ENCODE measurements at regions not wholly inside any gene's neighbourhood (a gene's known extent, or its start where the extent isn't known, plus 50 kb on each side); places are given as distances from the start of the nearest gene placed in this dataset.

- Histone ChIP-seq H3K4me3 (replicated peaks; ENCODE audit: low read depth, low read length) (no peak overlapping the region), H3K36me3 (ENCODE audit: control insufficient read depth, insufficient read depth, low read length) (no peaks in the 10 kb centered on the region), H3K27me3 (replicated peaks; ENCODE audit: control insufficient read depth, insufficient read depth, low read length) (no peaks in the 10 kb centered on the region)
- no peak for TF ChIP-seq CTCF (IDR thresholded peaks at IDR 0.05; ENCODE audit: insufficient read depth, low read length, poor library complexity, severe bottlenecking)
- DNase-seq (ENCODE audit: extremely low read depth, insufficient read length), result no peak
Measured at GRCh38 chr20:43804781-43805180, 78.0 kb upstream of the GTSF1L start.

- Histone ChIP-seq H3K36me3 (ENCODE audit: control insufficient read depth, insufficient read depth, low read length) (no peaks in the 10 kb centered on the region), H3K27me3 (replicated peaks; ENCODE audit: control insufficient read depth, insufficient read depth, low read length) (no peaks in the 10 kb centered on the region), H3K4me3 (replicated peaks; ENCODE audit: low read depth, low read length) (no peak overlapping the region)
- no peak for TF ChIP-seq CTCF (IDR thresholded peaks at IDR 0.05; ENCODE audit: insufficient read depth, low read length, poor library complexity, severe bottlenecking)
- DNase-seq (ENCODE audit: extremely low read depth, insufficient read length), result no peak
Measured at GRCh38 chr20:43803276-43803675, 76.5 kb upstream of the GTSF1L start.

- no peak for TF ChIP-seq CTCF (IDR thresholded peaks at IDR 0.05; ENCODE audit: insufficient read depth, low read length, poor library complexity, severe bottlenecking)
Measured at GRCh38 chr20:43800186-43800585, 73.4 kb upstream of the GTSF1L start.

GRCh38 chr20:43799741-43800140, 72.9 kb upstream of the GTSF1L start:
- Histone ChIP-seq H3K4me3 (replicated peaks; ENCODE audit: low read depth, low read length) (no peak overlapping the region), H3K36me3 (ENCODE audit: control insufficient read depth, insufficient read depth, low read length) (no peaks in the 10 kb centered on the region), H3K27me3 (replicated peaks; ENCODE audit: control insufficient read depth, insufficient read depth, low read length) (no peaks in the 10 kb centered on the region)
- no peak for TF ChIP-seq CTCF (IDR thresholded peaks at IDR 0.05; ENCODE audit: insufficient read depth, low read length, poor library complexity, severe bottlenecking)
- no peak for DNase-seq (ENCODE audit: extremely low read depth, insufficient read length)

More at GRCh38 chr20:43800186-43800585, 73.4 kb upstream of the GTSF1L start:
- H3K36me3 ChIP-seq (ENCODE audit: control insufficient read depth, insufficient read depth, low read length), result no peaks in the 10 kb centered on the region
- DNase-seq (ENCODE audit: extremely low read depth, insufficient read length), result no peak
- H3K4me3 ChIP-seq (replicated peaks; ENCODE audit: low read depth, low read length), result no peak overlapping the region
- no peaks in the 10 kb centered on the region for H3K27me3 ChIP-seq (replicated peaks; ENCODE audit: control insufficient read depth, insufficient read depth, low read length)

- no peaks in the 10 kb centered on the region for H3K27me3 ChIP-seq (replicated peaks; ENCODE audit: control insufficient read depth, insufficient read depth, low read length)
- no peak for TF ChIP-seq CTCF (IDR thresholded peaks at IDR 0.05; ENCODE audit: insufficient read depth, low read length, poor library complexity, severe bottlenecking)
- H3K36me3 ChIP-seq (ENCODE audit: control insufficient read depth, insufficient read depth, low read length), result no peaks in the 10 kb centered on the region
- no peak overlapping the region for H3K4me3 ChIP-seq (replicated peaks; ENCODE audit: low read depth, low read length)
- peak; percentile 74 for DNase-seq (ENCODE audit: extremely low read depth, insufficient read length)
Measured at GRCh38 chr20:43799150-43799711, 72.4 kb upstream of the GTSF1L start.

Data from GM06990 (cell line).